Astrocyte (in vitro differentiated cells and primary cell): ENCODE measurements at regions not wholly inside any gene's neighbourhood (a gene's known extent, or its start where the extent isn't known, plus 50 kb on each side); places are given as distances from the start of the nearest gene placed in this dataset.

ENCODE experiments used
- DNase-seq: peaks from one replicate; pipeline ENCODE4 v3.0.0-alpha.2; 2010; ENCODE audit warnings: low read depth
- FAIRE-seq: peaks from 2 replicates; lab custom pipeline; 2011; peaks lifted over from hg19 to GRCh38; lab: Jason Lieb, UNC
- H2AFZ ChIP-seq: 2 replicates; pipeline ENCODE4 v1.6.0; 2012; ENCODE audit warnings: low read depth, low read length, inconsistent platforms
- H3K27ac ChIP-seq: 2 replicates; pipeline ENCODE4 v1.5.1; 2011; ENCODE audit warnings: low read depth, low read length, inconsistent platforms
- H3K27me3 ChIP-seq: 2 replicates; pipeline ENCODE4 v1.6.0; 2011; ENCODE audit warnings: low read length, inconsistent platforms; ENCODE audit not compliant: insufficient read depth
- H3K36me3 ChIP-seq: 2 replicates; pipeline ENCODE4 v1.5.1; 2011; ENCODE audit warnings: low read length, inconsistent platforms; ENCODE audit not compliant: insufficient read depth
- H3K4me1 ChIP-seq: 2 replicates; pipeline ENCODE4 v1.5.1; 2011; ENCODE audit warnings: low read length, inconsistent platforms; ENCODE audit not compliant: insufficient read depth
- H3K4me2 ChIP-seq: 2 replicates; pipeline ENCODE4 v1.6.0; 2012; ENCODE audit warnings: low read length, inconsistent platforms
- H3K4me3 ChIP-seq: 2 replicates; pipeline ENCODE4 v1.5.1; 2011; ENCODE audit warnings: low read depth, mild to moderate bottlenecking, low read length, inconsistent platforms; ENCODE audit not compliant: insufficient read depth
- H3K79me2 ChIP-seq: 2 replicates; pipeline ENCODE4 v1.6.0; 2012; ENCODE audit warnings: mild to moderate bottlenecking, low read length, inconsistent platforms; ENCODE audit not compliant: insufficient read depth
- H3K9ac ChIP-seq: 2 replicates; pipeline ENCODE4 v1.6.0; 2012; ENCODE audit warnings: mild to moderate bottlenecking, low read length, inconsistent platforms
- H3K9me3 ChIP-seq: 2 replicates; pipeline ENCODE4 v1.5.1; 2012; ENCODE audit warnings: low read depth, mild to moderate bottlenecking, low read length, inconsistent platforms; ENCODE audit not compliant: insufficient read depth
- H4K20me1 ChIP-seq: 2 replicates; pipeline ENCODE4 v1.6.0; 2012; ENCODE audit warnings: low read length, inconsistent platforms; ENCODE audit not compliant: insufficient read depth
- H3K27ac Mint-ChIP-seq: one replicate; pipeline ENCODE4 v1.8.0; 2021; ENCODE audit warnings: mild to moderate bottlenecking, mixed read lengths; ENCODE audit not compliant: unreplicated experiment
- H3K27me3 Mint-ChIP-seq: one replicate; pipeline ENCODE4 v1.8.0; 2021; ENCODE audit warnings: low read depth, mixed read lengths; ENCODE audit not compliant: unreplicated experiment
- H3K36me3 Mint-ChIP-seq: one replicate; pipeline ENCODE4 v1.8.0; 2021; ENCODE audit warnings: low read depth, mixed read lengths; ENCODE audit not compliant: unreplicated experiment
- H3K4me1 Mint-ChIP-seq: one replicate; pipeline ENCODE4 v1.8.0; 2021; ENCODE audit warnings: low read depth, mixed read lengths; ENCODE audit not compliant: unreplicated experiment
- H3K4me3 Mint-ChIP-seq: one replicate; pipeline ENCODE4 v1.8.0; 2021; ENCODE audit warnings: mild to moderate bottlenecking, moderate library complexity, mixed read lengths; ENCODE audit not compliant: unreplicated experiment
- H3K9me3 Mint-ChIP-seq: one replicate; pipeline ENCODE4 v1.8.0; 2021; ENCODE audit warnings: mild to moderate bottlenecking, mixed read lengths; ENCODE audit not compliant: unreplicated experiment
- CTCF ChIP-seq: IDR thresholded peaks from 2 replicates; pipeline ENCODE4 v1.5.1; 2011; ENCODE audit warnings: low read depth, mild to moderate bottlenecking, inconsistent platforms, low read length, moderate library complexity; ENCODE audit not compliant: insufficient read depth
- EZH2 ChIP-seq: IDR thresholded peaks from 2 replicates; pipeline ENCODE4 v1.6.1; 2012; ENCODE audit warnings: mild to moderate bottlenecking, low read length, inconsistent platforms; ENCODE audit not compliant: insufficient read depth

- Histone ChIP-seq H3K4me1 (no peaks in the 10 kb centered on the region), H3K79me2 (no peaks in the 10 kb centered on the region), H3K27me3 (no peaks in the 10 kb centered on the region), H3K36me3 (no peaks in the 10 kb centered on the region), H3K27ac (no peak overlapping the region), H2AFZ (no peak overlapping the region), H3K4me3 (no peak overlapping the region), H3K9ac (no peak overlapping the region), H3K4me2 (no peak overlapping the region), H4K20me1 (no peaks in the 10 kb centered on the region), H3K9me3 (no peaks in the 10 kb centered on the region)
- H3K4me1 Mint-ChIP-seq = no peaks in the 10 kb centered on the region
- DNase-seq (no peak), FAIRE-seq (no peak)
- TF ChIP-seq EZH2 = no peak
- no peak for TF ChIP-seq CTCF
- no peaks in the 10 kb centered on the region for H3K27me3 Mint-ChIP-seq
- H3K27ac Mint-ChIP-seq = no peak overlapping the region
- no peaks in the 10 kb centered on the region for H3K36me3 Mint-ChIP-seq
- H3K4me3 Mint-ChIP-seq = no peak overlapping the region
- H3K9me3 Mint-ChIP-seq = no peaks in the 10 kb centered on the region
Measured at GRCh38 chr6:18846327-18846726, 459.2 kb downstream of the RNF144B start.

- no peaks in the 10 kb centered on the region for H3K79me2 ChIP-seq
- no peaks in the 10 kb centered on the region for H3K27me3 Mint-ChIP-seq
- H3K27ac Mint-ChIP-seq = no peak overlapping the region
- no peak overlapping the region for H3K4me3 ChIP-seq
- H3K27ac ChIP-seq = no peak overlapping the region
- no peaks in the 10 kb centered on the region for H3K36me3 Mint-ChIP-seq
- no peaks in the 10 kb centered on the region for H4K20me1 ChIP-seq
- H3K9me3 ChIP-seq = no peaks in the 10 kb centered on the region
- H3K9me3 Mint-ChIP-seq = peaks cover 6% of the 10 kb centered on the region
- H3K4me2 ChIP-seq = no peak overlapping the region
- FAIRE-seq (no peak), DNase-seq (no peak)
- H3K4me3 Mint-ChIP-seq = no peak overlapping the region
- H3K4me1 ChIP-seq = no peaks in the 10 kb centered on the region
- H3K4me1 Mint-ChIP-seq = no peaks in the 10 kb centered on the region
- H3K36me3 ChIP-seq = no peaks in the 10 kb centered on the region
- H3K9ac ChIP-seq = no peak overlapping the region
- H2AFZ ChIP-seq = no peak overlapping the region
- no peak for TF ChIP-seq CTCF
- TF ChIP-seq EZH2 = no peak
- no peaks in the 10 kb centered on the region for H3K27me3 ChIP-seq
Measured at GRCh38 chr6:18861204-18861603, 474.1 kb downstream of the RNF144B start.

GRCh38 chr6:18883268-18883667 is 496.1 kb downstream of the RNF144B start:
- Histone ChIP-seq H3K4me2 (no peak overlapping the region), H3K9me3 (no peaks in the 10 kb centered on the region), H3K27me3 (no peaks in the 10 kb centered on the region), H3K27ac (no peak overlapping the region), H3K36me3 (no peaks in the 10 kb centered on the region), H3K4me1 (no peaks in the 10 kb centered on the region), H3K4me3 (no peak overlapping the region), H3K9ac (no peak overlapping the region), H4K20me1 (no peaks in the 10 kb centered on the region), H2AFZ (no peak overlapping the region), H3K79me2 (no peaks in the 10 kb centered on the region)
- Mint-ChIP-seq H3K9me3 (no peaks in the 10 kb centered on the region), H3K4me3 (no peak overlapping the region), H3K36me3 (no peaks in the 10 kb centered on the region), H3K27me3 (no peaks in the 10 kb centered on the region), H3K4me1 (no peaks in the 10 kb centered on the region), H3K27ac (no peak overlapping the region)
- no peak for DNase-seq
- TF ChIP-seq CTCF (no peak), EZH2 (no peak)
- no peak for FAIRE-seq
